ENCODE measurements at regions not wholly inside any gene's neighbourhood (a gene's known extent, or its start where the extent isn't known, plus 50 kb on each side); places are given as distances from the start of the nearest gene placed in this dataset.

GRCh38 chrX:137823257-137823656 is 257.3 kb downstream of the ZIC3 start:
- no peak for TF ChIP-seq CTCF (IDR thresholded peaks at IDR 0.05; ENCODE audit: borderline replicate concordance, extremely low read depth, insufficient read depth)
- Histone ChIP-seq H3K9me3 (ENCODE audit: control insufficient read depth in 2 of 3, insufficient read depth in 1 of 3, low read length in 3 of 3) (no peaks in the 10 kb centered on the region), H3K4me1 (ENCODE audit: control insufficient read depth in 2 of 3, insufficient read depth in 2 of 3, low read depth in 1 of 3, low read length in 3 of 3) (no peaks in the 10 kb centered on the region), H3K9ac (ENCODE audit: low read length in 3 of 3) (no peak overlapping the region), H3K27me3 (ENCODE audit: control insufficient read depth, insufficient read depth, low read length) (no peaks in the 10 kb centered on the region), H3K4me3 (ENCODE audit: low read length in 3 of 3) (no peak overlapping the region), H3K36me3 (ENCODE audit: control insufficient read depth in 2 of 3, insufficient read depth in 3 of 3, low read length in 3 of 3) (no peaks in the 10 kb centered on the region), H3K27ac (ENCODE audit: low read depth in 2 of 2, low read length in 2 of 2) (no peak overlapping the region)
- intact Hi-C loops (cut with DNase I): no loop called here
- FAIRE-seq (no peak), DNase-seq (no peak)

GRCh38 chrX:137847376-137847775 is 281.4 kb downstream of the ZIC3 start:
- no peak for TF ChIP-seq CTCF (IDR thresholded peaks at IDR 0.05; ENCODE audit: borderline replicate concordance, extremely low read depth, insufficient read depth)
- no peak overlapping the region for H3K4me3 ChIP-seq (ENCODE audit: low read length in 3 of 3)
- H3K27ac ChIP-seq (ENCODE audit: low read depth in 2 of 2, low read length in 2 of 2): no peak overlapping the region
- intact Hi-C loops (cut with DNase I): no loop called here
- no peaks in the 10 kb centered on the region for H3K4me1 ChIP-seq (ENCODE audit: control insufficient read depth in 2 of 3, insufficient read depth in 2 of 3, low read depth in 1 of 3, low read length in 3 of 3)
- no peaks in the 10 kb centered on the region for H3K27me3 ChIP-seq (ENCODE audit: control insufficient read depth, insufficient read depth, low read length)
- H3K36me3 ChIP-seq (ENCODE audit: control insufficient read depth in 2 of 3, insufficient read depth in 3 of 3, low read length in 3 of 3): no peaks in the 10 kb centered on the region
- no peak overlapping the region for H3K9ac ChIP-seq (ENCODE audit: low read length in 3 of 3)
- no peak for DNase-seq
- no peaks in the 10 kb centered on the region for H3K9me3 ChIP-seq (ENCODE audit: control insufficient read depth in 2 of 3, insufficient read depth in 1 of 3, low read length in 3 of 3)
- FAIRE-seq: no peak

GRCh38 chrX:137848266-137848905 is 282.5 kb downstream of the ZIC3 start:
- DNase-seq: peak in 2 of 5 donors; percentile 11 to 16
- Histone ChIP-seq H3K4me3 (ENCODE audit: low read length in 3 of 3) (no peak overlapping the region), H3K9ac (ENCODE audit: low read length in 3 of 3) (no peak overlapping the region), H3K27me3 (ENCODE audit: control insufficient read depth, insufficient read depth, low read length) (no peaks in the 10 kb centered on the region), H3K27ac (ENCODE audit: low read depth in 2 of 2, low read length in 2 of 2) (no peak overlapping the region), H3K4me1 (ENCODE audit: control insufficient read depth in 2 of 3, insufficient read depth in 2 of 3, low read depth in 1 of 3, low read length in 3 of 3) (no peaks in the 10 kb centered on the region), H3K36me3 (ENCODE audit: control insufficient read depth in 2 of 3, insufficient read depth in 3 of 3, low read length in 3 of 3) (no peaks in the 10 kb centered on the region), H3K9me3 (ENCODE audit: control insufficient read depth in 2 of 3, insufficient read depth in 1 of 3, low read length in 3 of 3) (no peaks in the 10 kb centered on the region)
- intact Hi-C loops (cut with DNase I): no loop called here
- FAIRE-seq: no peak
- no peak for TF ChIP-seq CTCF (IDR thresholded peaks at IDR 0.05; ENCODE audit: borderline replicate concordance, extremely low read depth, insufficient read depth)

- Histone ChIP-seq H3K4me3 (ENCODE audit: low read length in 3 of 3) (no peak overlapping the region), H3K4me1 (ENCODE audit: control insufficient read depth in 2 of 3, insufficient read depth in 2 of 3, low read depth in 1 of 3, low read length in 3 of 3) (no peaks in the 10 kb centered on the region), H3K36me3 (ENCODE audit: control insufficient read depth in 2 of 3, insufficient read depth in 3 of 3, low read length in 3 of 3) (no peaks in the 10 kb centered on the region), H3K9me3 (ENCODE audit: control insufficient read depth in 2 of 3, insufficient read depth in 1 of 3, low read length in 3 of 3) (no peaks in the 10 kb centered on the region), H3K27ac (ENCODE audit: low read depth in 2 of 2, low read length in 2 of 2) (no peak overlapping the region), H3K27me3 (ENCODE audit: control insufficient read depth, insufficient read depth, low read length) (no peaks in the 10 kb centered on the region), H3K9ac (ENCODE audit: low read length in 3 of 3) (no peak overlapping the region)
- peak in 1 of 5 donors; percentile 1 for DNase-seq
- TF ChIP-seq CTCF (IDR thresholded peaks at IDR 0.05; ENCODE audit: borderline replicate concordance, extremely low read depth, insufficient read depth): no peak
- no peak for FAIRE-seq
- intact Hi-C loops (cut with DNase I): no loop called here
Measured at GRCh38 chrX:137852502-137852901, 286.6 kb downstream of the ZIC3 start.
